ENCODE measurements at regions not wholly inside any gene's neighbourhood (a gene's known extent, or its start where the extent isn't known, plus 50 kb on each side); places are given as distances from the start of the nearest gene placed in this dataset.

GRCh38 chr2:181146171-181146570, 165.8 kb downstream of the UBE2E3 start:
- no peak for DNase-seq (ENCODE audit: extremely low read depth, low read depth)

GRCh38 chr2:181149056-181149455, 168.7 kb downstream of the UBE2E3 start:
- DNase-seq (ENCODE audit: extremely low read depth, low read depth), result no peak

- no peak for DNase-seq (ENCODE audit: extremely low read depth, low read depth)
These were observed 171.8 kb downstream of the UBE2E3 start for GRCh38 chr2:181152226-181152625.

- no peak for DNase-seq (ENCODE audit: extremely low read depth, low read depth)
These were observed 172.3 kb downstream of the UBE2E3 start for GRCh38 chr2:181152701-181153100.

- no peak for DNase-seq (ENCODE audit: extremely low read depth, low read depth)
These were observed 173.5 kb downstream of the UBE2E3 start for GRCh38 chr2:181153886-181154285.

GRCh38 chr2:181157326-181157725, 176.9 kb downstream of the UBE2E3 start:
- no peak for DNase-seq (ENCODE audit: extremely low read depth, low read depth)

- peak; percentile 8 for DNase-seq (ENCODE audit: extremely low read depth, low read depth)
These were observed 178.0 kb downstream of the UBE2E3 start for GRCh38 chr2:181158427-181158826.

- no peak for DNase-seq (ENCODE audit: extremely low read depth, low read depth)
These were observed 181.2 kb downstream of the UBE2E3 start for GRCh38 chr2:181161615-181162014.

- DNase-seq (ENCODE audit: extremely low read depth, low read depth), result no peak
These were observed 182.7 kb downstream of the UBE2E3 start for GRCh38 chr2:181163139-181163538.

GRCh38 chr2:181163691-181164090, 183.3 kb downstream of the UBE2E3 start:
- no peak for DNase-seq (ENCODE audit: extremely low read depth, low read depth)

GRCh38 chr2:181164699-181165098, 184.3 kb downstream of the UBE2E3 start:
- DNase-seq (ENCODE audit: extremely low read depth, low read depth), result no peak

GRCh38 chr2:181165199-181165868, 184.9 kb downstream of the UBE2E3 start:
- DNase-seq (ENCODE audit: extremely low read depth, low read depth), result no peak

- no peak for DNase-seq (ENCODE audit: extremely low read depth, low read depth)
These were observed 189.1 kb downstream of the UBE2E3 start for GRCh38 chr2:181169503-181169902.

GRCh38 chr2:181170256-181170655, 189.9 kb downstream of the UBE2E3 start:
- DNase-seq (ENCODE audit: extremely low read depth, low read depth), result no peak

- DNase-seq (ENCODE audit: extremely low read depth, low read depth), result no peak
These were observed 192.3 kb downstream of the UBE2E3 start for GRCh38 chr2:181172676-181173075.

GRCh38 chr2:181174611-181175580, 194.5 kb downstream of the UBE2E3 start:
- no peak for DNase-seq (ENCODE audit: extremely low read depth, low read depth)

- DNase-seq (ENCODE audit: extremely low read depth, low read depth), result no peak
These were observed 196.1 kb downstream of the UBE2E3 start for GRCh38 chr2:181176540-181176939.

- DNase-seq (ENCODE audit: extremely low read depth, low read depth), result no peak
These were observed 197.0 kb downstream of the UBE2E3 start for GRCh38 chr2:181177376-181177775.

GRCh38 chr2:181178130-181178529, 197.7 kb downstream of the UBE2E3 start:
- DNase-seq (ENCODE audit: extremely low read depth, low read depth), result no peak

- DNase-seq (ENCODE audit: extremely low read depth, low read depth), result no peak
These were observed 198.5 kb downstream of the UBE2E3 start for GRCh38 chr2:181178823-181179412.

- no peak for DNase-seq (ENCODE audit: extremely low read depth, low read depth)
These were observed 203.6 kb downstream of the UBE2E3 start for GRCh38 chr2:181183878-181184542.

All from NCI-H460 (cell line).